ENCODE measurements at regions not wholly inside any gene's neighbourhood (a gene's known extent, or its start where the extent isn't known, plus 50 kb on each side); places are given as distances from the start of the nearest gene placed in this dataset.
A peak's percentile ranks its signal among the peaks of the same experiment; 100 is the strongest.

- Histone ChIP-seq H3K9me1 (ENCODE audit: control insufficient read depth, extremely low read depth, insufficient read depth, low read length) (no peaks in the 10 kb centered on the region), H3K79me2 (ENCODE audit: control insufficient read depth, insufficient read depth, low read length) (no peaks in the 10 kb centered on the region), H4K20me1 (ENCODE audit: control insufficient read depth, extremely low read depth, insufficient read depth, low read length) (no peaks in the 10 kb centered on the region), H3K36me3 (ENCODE audit: control insufficient read depth in 2 of 2, extremely low read depth in 1 of 2, insufficient read depth in 2 of 2, low read length in 2 of 2) (no peaks in the 10 kb centered on the region), H3K27me3 (ENCODE audit: control insufficient read depth, extremely low read depth, insufficient read depth, low read length) (no peaks in the 10 kb centered on the region), H3K9me3 (ENCODE audit: control insufficient read depth, low read depth, low read length) (peaks cover 3% of the 10 kb centered on the region), H3K27ac (ENCODE audit: control insufficient read depth, insufficient read depth, low read length) (no peak overlapping the region), H2AFZ (ENCODE audit: control insufficient read depth, low read length) (no peak overlapping the region), H3K4me1 (ENCODE audit: control insufficient read depth, extremely low read depth, insufficient read depth, low read length) (peaks cover 40% of the 10 kb centered on the region), H3K4me2 (ENCODE audit: control insufficient read depth, extremely low read depth, insufficient read depth, low read depth, low read length) (no peak overlapping the region), H3K9ac (ENCODE audit: control insufficient read depth, extremely low read depth, insufficient read depth, low read length) (no peak overlapping the region), H3K4me3 (ENCODE audit: control insufficient read depth in 2 of 3, extremely low read depth in 1 of 3, insufficient read depth in 2 of 3, low read depth in 1 of 3, low read length in 3 of 3) (no peak overlapping the region)
- TF ChIP-seq EZH2 (IDR thresholded peaks at IDR 0.05; ENCODE audit: low read length) (no peak), CTCF (optimal IDR thresholded peaks at IDR 0.05 in 1 of 3, IDR thresholded peaks at IDR 0.05 in 1 of 3, conservative IDR thresholded peaks at IDR 0.05 in 1 of 3; ENCODE audit: extremely low read depth in 1 of 3, insufficient read depth in 2 of 3, low read length in 3 of 3) (no peak)
- dilution Hi-C loops (cut with MboI; ENCODE audit: extremely low pct_ligation_motif_present, low sequenced_read_pairs): no loop called here
- FAIRE-seq: peak; percentile 85
- DNase-seq (ENCODE audit: low read depth, low spot score): no peak
Measured at GRCh38 chr2:160751021-160751420, 257.4 kb upstream of the RBMS1 start.

GRCh38 chr2:160752475-160753330 is 259.1 kb upstream of the RBMS1 start:
- Histone ChIP-seq H3K9me3 (ENCODE audit: control insufficient read depth, low read depth, low read length) (peaks cover 3% of the 10 kb centered on the region), H3K79me2 (ENCODE audit: control insufficient read depth, insufficient read depth, low read length) (no peaks in the 10 kb centered on the region), H4K20me1 (ENCODE audit: control insufficient read depth, extremely low read depth, insufficient read depth, low read length) (no peaks in the 10 kb centered on the region), H3K4me2 (ENCODE audit: control insufficient read depth, extremely low read depth, insufficient read depth, low read depth, low read length) (peak overlapping the region; percentile 61), H3K4me3 (ENCODE audit: control insufficient read depth in 2 of 3, extremely low read depth in 1 of 3, insufficient read depth in 2 of 3, low read depth in 1 of 3, low read length in 3 of 3) (peak overlapping the region in 1 of 3 experiments; percentile 8), H3K4me1 (ENCODE audit: control insufficient read depth, extremely low read depth, insufficient read depth, low read length) (peaks cover 36% of the 10 kb centered on the region), H2AFZ (ENCODE audit: control insufficient read depth, low read length) (peak overlapping the region; percentile 29), H3K27ac (ENCODE audit: control insufficient read depth, insufficient read depth, low read length) (peak overlapping the region; percentile 50), H3K27me3 (ENCODE audit: control insufficient read depth, extremely low read depth, insufficient read depth, low read length) (no peaks in the 10 kb centered on the region), H3K36me3 (ENCODE audit: control insufficient read depth in 2 of 2, extremely low read depth in 1 of 2, insufficient read depth in 2 of 2, low read length in 2 of 2) (no peaks in the 10 kb centered on the region), H3K9ac (ENCODE audit: control insufficient read depth, extremely low read depth, insufficient read depth, low read length) (no peak overlapping the region), H3K9me1 (ENCODE audit: control insufficient read depth, extremely low read depth, insufficient read depth, low read length) (no peaks in the 10 kb centered on the region)
- DNase-seq (ENCODE audit: low read depth, low spot score): no peak
- dilution Hi-C loops (cut with MboI; ENCODE audit: extremely low pct_ligation_motif_present, low sequenced_read_pairs): no loop called here
- FAIRE-seq: peak; percentile 39
- TF ChIP-seq EZH2 (IDR thresholded peaks at IDR 0.05; ENCODE audit: low read length): no peak
- no peak for TF ChIP-seq CTCF (optimal IDR thresholded peaks at IDR 0.05 in 1 of 3, IDR thresholded peaks at IDR 0.05 in 1 of 3, conservative IDR thresholded peaks at IDR 0.05 in 1 of 3; ENCODE audit: extremely low read depth in 1 of 3, insufficient read depth in 2 of 3, low read length in 3 of 3)

Data from keratinocyte (primary cell).